ENCODE measurements at regions not wholly inside any gene's neighbourhood (a gene's known extent, or its start where the extent isn't known, plus 50 kb on each side); places are given as distances from the start of the nearest gene placed in this dataset.
"Not testable (repeated sequence)": the region's sequence is repeated elsewhere in the genome, so short reads cannot be mapped to it uniquely, and the experiment has no call there.

GRCh38 chr10:124319926-124320391 is 98.8 kb downstream of the OAT start:
- intact Hi-C loops (cut with DNase I) = no loop called here
- no peaks in the 10 kb centered on the region for H3K4me1 ChIP-seq
- no peak overlapping the region for H3K27ac ChIP-seq
- DNase-seq = peak; percentile 13
- no peak for TF ChIP-seq POLR2AphosphoS5 (IDR thresholded peaks at IDR 0.05)
- TF ChIP-seq CTCF (IDR thresholded peaks at IDR 0.05) = no peak
- TF ChIP-seq EP300 (IDR thresholded peaks at IDR 0.05) = no peak
- TF ChIP-seq POLR2A (IDR thresholded peaks at IDR 0.05) = no peak
- H3K36me3 ChIP-seq = no peaks in the 10 kb centered on the region
- 86 to 88% methylated on average over 3 of the region's 3 CpGs for WGBS, 2 donors
- no peaks in the 10 kb centered on the region for H3K27me3 ChIP-seq
- no peaks in the 10 kb centered on the region for H3K9me3 ChIP-seq
- no peak overlapping the region for H3K4me3 ChIP-seq

GRCh38 chr10:124319520-124319919 is 99.2 kb downstream of the OAT start:
- H3K4me3 ChIP-seq; H3K4me1 ChIP-seq; intact Hi-C loops (cut with DNase I); H3K9me3 ChIP-seq; H3K36me3 ChIP-seq; H3K27ac ChIP-seq; DNase-seq; H3K27me3 ChIP-seq: not testable (repeated sequence)

- 89 to 92% methylated on average over 8 of the region's 8 CpGs for WGBS, 2 donors
- Histone ChIP-seq H3K9me3 (no peaks in the 10 kb centered on the region), H3K4me1 (no peaks in the 10 kb centered on the region), H3K4me3 (no peak overlapping the region), H3K27ac (no peak overlapping the region), H3K27me3 (no peaks in the 10 kb centered on the region), H3K36me3 (no peaks in the 10 kb centered on the region)
- intact Hi-C loops (cut with DNase I) = no loop called here
- no peak for TF ChIP-seq EP300 (IDR thresholded peaks at IDR 0.05)
- TF ChIP-seq POLR2AphosphoS5 (IDR thresholded peaks at IDR 0.05) = no peak
- TF ChIP-seq POLR2A (IDR thresholded peaks at IDR 0.05) = no peak
- TF ChIP-seq CTCF (IDR thresholded peaks at IDR 0.05) = no peak
- peak; percentile 14 for DNase-seq
Observed at GRCh38 chr10:124318811-124319210, 99.9 kb downstream of the OAT start.

GRCh38 chr10:124318076-124318475 is 100.6 kb downstream of the OAT start:
- H3K36me3 ChIP-seq = no peaks in the 10 kb centered on the region
- no peak overlapping the region for H3K4me3 ChIP-seq
- intact Hi-C loops (cut with DNase I) = no loop called here
- no peaks in the 10 kb centered on the region for H3K27me3 ChIP-seq
- no peaks in the 10 kb centered on the region for H3K4me1 ChIP-seq
- H3K27ac ChIP-seq = no peak overlapping the region
- no peaks in the 10 kb centered on the region for H3K9me3 ChIP-seq
- WGBS, 2 donors = 82 to 90% methylated on average over 15 of the region's 15 CpGs
- peak; percentile 30 for DNase-seq
- TF ChIP-seq POLR2A (IDR thresholded peaks at IDR 0.05) = no peak
- no peak for TF ChIP-seq EP300 (IDR thresholded peaks at IDR 0.05)
- TF ChIP-seq CTCF (IDR thresholded peaks at IDR 0.05) = no peak
- TF ChIP-seq POLR2AphosphoS5 (IDR thresholded peaks at IDR 0.05) = no peak

- H3K27ac ChIP-seq = no peak overlapping the region
- no peaks in the 10 kb centered on the region for H3K27me3 ChIP-seq
- 83 to 94% methylated on average over 4 of the region's 4 CpGs for WGBS, 2 donors
- no peaks in the 10 kb centered on the region for H3K4me1 ChIP-seq
- no peaks in the 10 kb centered on the region for H3K36me3 ChIP-seq
- TF ChIP-seq CTCF (IDR thresholded peaks at IDR 0.05) = no peak
- no peak for TF ChIP-seq POLR2A (IDR thresholded peaks at IDR 0.05)
- TF ChIP-seq EP300 (IDR thresholded peaks at IDR 0.05) = no peak
- no peak for TF ChIP-seq POLR2AphosphoS5 (IDR thresholded peaks at IDR 0.05)
- intact Hi-C loops (cut with DNase I) = no loop called here
- DNase-seq = no peak
- no peak overlapping the region for H3K4me3 ChIP-seq
- no peaks in the 10 kb centered on the region for H3K9me3 ChIP-seq
Observed at GRCh38 chr10:124316326-124316725, 102.4 kb downstream of the OAT start.

Data from sigmoid colon (tissue), 6 donors.